Putamen (tissue), 1 donor: ENCODE measurements at regions not wholly inside any gene's neighbourhood (a gene's known extent, or its start where the extent isn't known, plus 50 kb on each side); places are given as distances from the start of the nearest gene placed in this dataset.

ENCODE experiments used
- DNase-seq: peaks from one replicate; pipeline ENCODE4 v3.0.0-alpha.2; 2016; ENCODE audit warnings: low spot score

DNA sequence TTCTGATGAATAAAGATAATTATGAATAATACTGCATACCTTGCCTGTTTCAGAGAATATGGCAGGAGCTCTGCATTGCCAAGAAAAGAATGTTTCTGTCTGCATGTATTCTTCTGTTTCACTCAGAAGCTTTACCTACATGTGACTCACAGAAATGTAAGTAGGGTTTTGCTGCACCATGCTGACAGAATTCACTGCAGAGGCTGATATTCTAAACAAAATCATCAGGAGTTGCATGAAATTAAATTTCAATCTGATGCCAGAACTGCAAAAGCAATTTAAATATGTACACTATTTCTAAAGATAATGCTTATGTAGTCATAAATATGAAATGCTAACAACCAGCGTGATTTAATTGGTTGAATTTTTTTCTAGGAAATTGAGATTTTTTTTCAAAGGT is 332.8 kb upstream of the FSHR start:
- no peak for DNase-seq

DNA sequence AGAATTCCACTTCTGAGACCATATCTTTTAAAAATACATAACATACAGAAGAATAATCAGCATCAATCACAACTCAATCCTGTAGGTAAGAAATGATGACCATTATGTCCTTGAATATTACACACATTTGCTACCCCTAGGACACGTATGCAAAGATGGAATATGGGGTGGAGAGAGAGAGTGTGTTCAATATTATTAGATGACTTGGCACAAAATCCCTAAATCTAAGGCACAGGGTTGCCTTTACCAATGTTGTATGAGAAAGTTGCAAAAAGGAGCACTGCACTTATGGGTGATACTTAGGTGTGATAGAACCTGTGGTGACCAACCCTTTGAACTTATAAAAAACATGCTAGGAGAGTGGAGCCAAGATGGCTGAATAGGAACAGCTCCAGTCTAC is 326.2 kb upstream of the FSHR start:
- no peak for DNase-seq

- no peak for DNase-seq
These were observed 311.0 kb upstream of the FSHR start for GRCh38 chr2:49465157-49465831.

- no peak for DNase-seq
These were observed 305.1 kb upstream of the FSHR start for GRCh38 chr2:49459314-49459993.

DNA sequence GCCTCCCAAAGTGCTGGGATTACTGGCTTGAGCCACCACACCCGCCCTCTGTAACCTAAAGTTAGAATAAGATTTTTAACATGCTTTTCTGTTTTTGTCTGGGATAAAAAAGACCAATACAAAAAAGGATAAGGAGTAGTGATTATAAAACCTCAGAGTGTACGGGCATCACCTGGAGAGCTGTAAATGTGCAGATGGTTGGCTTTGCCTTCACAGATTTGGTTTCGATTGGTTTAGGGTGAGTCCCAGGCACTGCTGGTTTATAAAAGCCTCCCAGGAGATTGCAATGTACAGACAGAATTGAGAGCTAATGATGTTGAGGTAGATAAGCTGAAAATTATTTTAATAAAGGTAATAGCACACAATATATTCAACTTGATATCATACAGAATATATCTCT is 289.7 kb upstream of the FSHR start:
- no peak for DNase-seq

GRCh38 chr2:49426996-49427395 is 272.7 kb upstream of the FSHR start:
- DNase-seq, result no peak

DNA sequence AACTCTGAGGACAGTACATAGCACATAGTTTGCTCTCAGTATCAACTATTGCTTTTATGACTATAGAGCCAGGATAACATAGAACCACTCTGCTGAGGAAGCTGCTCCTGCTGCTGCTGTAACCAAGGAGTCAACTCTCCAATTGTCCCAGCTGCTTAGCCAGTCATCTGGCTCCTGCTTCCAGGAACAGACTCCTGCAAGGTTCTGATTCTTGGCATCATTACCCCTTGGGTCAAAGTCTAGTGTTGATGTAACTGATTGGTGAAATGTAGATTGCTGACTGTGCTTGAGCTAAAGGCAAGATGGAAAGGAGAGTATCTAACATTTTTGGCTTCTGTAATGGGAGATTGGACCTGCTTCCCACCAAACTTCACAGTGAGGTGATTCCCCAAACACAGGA is 261.9 kb upstream of the FSHR start:
- DNase-seq, result no peak

- peak; percentile 1 for DNase-seq
These were observed 249.8 kb upstream of the FSHR start for GRCh38 chr2:49404108-49404507.

GRCh38 chr2:49403637-49404036 is 249.3 kb upstream of the FSHR start:
- DNase-seq, result no peak

- DNase-seq, result no peak
These were observed 225.1 kb upstream of the FSHR start for GRCh38 chr2:49379406-49379805.

DNA sequence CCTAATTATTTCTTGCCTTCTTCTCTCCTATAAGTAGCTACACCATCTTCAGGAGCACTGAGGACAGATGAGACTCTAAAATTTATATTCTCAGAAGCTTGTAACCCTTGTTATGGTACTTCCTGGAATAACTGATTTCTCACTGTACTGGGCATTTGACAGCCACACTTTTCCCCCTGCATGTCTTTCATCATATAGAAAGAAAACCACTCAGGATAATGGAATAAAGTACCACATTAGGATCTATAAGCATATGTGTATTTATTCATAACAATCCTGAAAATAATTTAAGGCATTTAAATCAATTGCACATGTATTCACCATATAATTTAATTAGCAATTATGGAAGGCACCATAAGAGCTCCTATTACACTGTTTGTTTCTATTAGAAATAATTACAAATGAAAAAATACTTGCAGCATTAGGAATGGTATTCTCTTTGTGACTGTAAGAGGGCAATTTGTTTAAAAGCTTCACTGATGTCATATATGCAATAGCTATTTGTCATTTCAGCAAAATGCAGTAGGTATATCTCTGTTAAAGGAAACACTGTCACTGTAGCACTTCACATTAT is 216.9 kb upstream of the FSHR start:
- no peak for DNase-seq

DNA sequence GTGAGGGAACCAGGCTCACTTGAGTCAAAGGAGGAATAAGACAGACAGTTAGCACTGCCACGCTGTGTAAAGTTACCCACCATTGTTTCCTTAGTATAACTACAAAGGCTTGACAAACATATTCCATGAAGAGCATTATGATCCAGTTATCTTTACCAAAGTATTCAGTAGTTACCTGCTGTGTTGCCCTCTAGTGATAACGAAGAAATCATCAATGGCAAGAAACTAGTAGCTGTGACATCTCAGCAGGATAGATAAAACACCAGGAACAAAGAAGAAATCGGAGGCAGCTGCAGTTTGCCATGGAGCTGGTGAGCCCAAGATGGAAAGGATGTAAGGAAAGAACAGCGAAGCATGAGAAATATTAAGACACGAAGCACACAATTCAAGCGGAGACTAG is 215.3 kb upstream of the FSHR start:
- no peak for DNase-seq

DNA sequence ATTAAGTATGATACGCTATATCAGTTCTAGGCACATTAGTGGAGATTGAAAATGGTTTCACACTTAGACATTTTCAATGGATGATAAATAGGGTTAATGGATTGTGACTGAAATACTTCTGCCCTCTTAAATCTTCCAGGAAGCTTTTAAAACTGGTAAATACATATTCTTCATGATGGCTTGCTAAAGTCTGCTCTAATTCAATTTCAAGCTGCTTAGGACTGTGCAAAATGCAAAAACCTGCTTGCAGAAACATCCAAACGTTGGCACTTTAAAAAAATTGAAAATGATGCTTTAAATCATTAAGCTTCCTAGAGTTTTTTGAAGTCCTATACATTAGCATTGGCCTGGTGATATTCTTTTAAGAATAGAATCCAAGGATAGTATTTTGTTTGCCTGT is 214.8 kb upstream of the FSHR start:
- no peak for DNase-seq

DNA sequence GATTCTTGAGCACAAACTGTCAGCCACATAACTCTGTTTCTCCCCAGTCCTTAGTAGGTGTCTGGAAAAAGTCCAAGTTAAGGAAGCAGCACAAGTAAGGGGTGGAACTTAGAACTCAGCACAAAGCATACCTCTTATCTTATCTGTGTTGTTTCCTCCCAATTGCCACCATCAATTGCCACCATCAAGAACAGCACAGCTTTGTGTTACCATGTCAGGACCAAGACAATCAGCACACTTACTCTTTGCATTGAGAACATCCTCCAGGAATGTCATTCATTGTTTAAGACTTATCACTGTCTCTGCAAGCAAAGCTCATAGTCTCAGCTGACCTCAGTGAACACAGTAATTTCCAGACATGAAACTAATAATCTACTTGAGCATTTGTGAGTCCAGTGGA is 212.7 kb upstream of the FSHR start:
- DNase-seq, result no peak

GRCh38 chr2:49360407-49360767 is 206.1 kb upstream of the FSHR start:
- no peak for DNase-seq

- DNase-seq, result no peak
These were observed 205.5 kb upstream of the FSHR start for GRCh38 chr2:49359721-49360406.

DNA sequence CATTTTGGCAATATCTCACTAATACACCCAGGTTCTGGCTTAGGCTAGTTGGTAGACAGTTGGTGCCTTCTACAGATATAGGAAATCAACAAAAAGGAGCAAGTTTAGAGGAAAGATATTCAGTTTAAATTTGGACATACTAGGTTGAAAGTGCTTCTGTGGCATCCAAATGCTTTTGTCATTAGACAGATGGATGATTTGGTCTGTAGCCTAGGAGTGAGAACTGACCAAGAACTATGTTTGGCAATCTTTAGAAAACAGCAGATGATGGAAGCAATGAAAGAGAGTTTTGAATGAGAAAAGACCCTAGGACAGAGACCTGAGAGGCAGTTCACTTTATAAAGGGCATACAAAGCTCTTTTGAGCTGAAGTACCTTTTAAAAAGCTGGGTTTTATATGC is 201.3 kb upstream of the FSHR start:
- no peak for DNase-seq

DNA sequence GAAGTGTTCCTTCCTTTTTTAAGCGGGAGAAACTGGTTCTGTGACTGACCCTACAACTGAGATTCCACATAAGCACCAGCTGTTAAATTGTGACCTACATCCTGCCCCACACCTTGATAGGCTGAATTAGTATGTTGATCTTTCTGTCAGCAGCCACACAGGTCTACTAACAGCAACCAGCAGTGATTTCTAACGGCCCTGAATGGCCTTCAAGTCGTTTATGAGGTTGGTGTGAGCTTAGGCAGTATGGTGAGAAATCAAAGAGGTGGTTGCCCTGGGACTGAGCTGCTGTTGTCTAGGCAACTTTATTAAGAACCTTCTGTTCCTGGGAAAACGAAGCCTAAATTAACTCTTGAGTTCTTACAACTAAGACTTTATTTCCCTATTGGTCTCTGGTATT is 197.2 kb upstream of the FSHR start:
- DNase-seq, result no peak

GRCh38 chr2:49343638-49344037 is 189.3 kb upstream of the FSHR start:
- DNase-seq, result no peak

DNA sequence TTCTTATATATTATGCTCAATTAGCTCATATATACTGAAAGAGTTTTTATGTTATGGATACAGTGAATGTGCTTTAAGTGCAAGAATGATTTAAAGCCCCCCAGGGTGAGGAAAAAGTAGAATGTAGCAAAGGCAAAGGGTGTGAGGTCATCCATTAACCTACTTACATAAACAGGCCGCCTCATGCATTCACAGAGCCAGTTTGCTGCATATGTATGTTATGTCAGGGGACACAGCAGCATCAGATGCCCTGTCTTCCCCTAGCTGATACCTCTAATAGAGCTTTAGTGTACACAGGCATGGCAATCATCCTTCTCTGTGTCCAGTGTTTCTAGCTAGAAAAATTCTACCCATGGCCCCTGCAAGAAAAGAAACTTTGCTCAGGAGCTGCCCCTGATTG is 187.8 kb upstream of the FSHR start:
- no peak for DNase-seq

DNA sequence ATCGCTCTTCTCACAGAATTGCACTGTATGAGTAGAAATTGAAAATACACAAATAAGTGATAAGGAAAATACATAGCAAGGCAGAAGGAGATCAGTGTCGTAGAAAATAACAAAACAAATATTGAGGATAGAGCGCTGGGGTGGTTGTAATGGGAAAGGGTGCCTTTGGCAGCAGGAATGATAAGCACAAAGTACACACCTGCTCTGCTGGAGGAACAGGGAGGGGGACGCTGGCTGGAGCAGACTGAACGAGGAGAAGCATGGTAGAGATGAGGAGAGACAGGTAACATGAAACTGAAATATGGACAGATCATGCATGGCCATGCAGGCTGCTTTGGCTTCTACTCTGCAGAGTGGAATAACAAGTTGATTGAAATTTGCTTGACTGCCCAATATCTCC is 181.2 kb upstream of the FSHR start:
- DNase-seq, result no peak

DNA sequence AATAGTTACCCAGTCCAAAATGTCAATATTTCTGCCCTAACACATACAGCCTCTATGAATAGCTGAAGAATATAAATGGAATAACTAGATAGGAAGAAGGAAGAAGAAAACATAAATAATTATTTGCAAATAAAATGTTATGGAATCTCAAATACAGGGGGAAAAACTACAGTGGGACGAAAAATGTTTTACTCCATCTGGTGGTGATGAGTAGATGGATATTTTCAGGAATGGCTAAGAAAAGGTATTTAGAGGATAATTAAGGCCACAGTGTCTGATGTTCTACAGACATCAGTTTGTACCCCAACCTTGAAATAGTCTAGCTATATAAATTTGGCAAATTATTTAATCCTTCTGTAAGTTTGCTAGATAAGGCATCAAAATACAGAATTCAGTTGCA is 178.1 kb upstream of the FSHR start:
- no peak for DNase-seq

GRCh38 chr2:49318531-49318930 is 164.2 kb upstream of the FSHR start:
- no peak for DNase-seq
